HL-60 (cell line): ENCODE measurements at regions not wholly inside any gene's neighbourhood (a gene's known extent, or its start where the extent isn't known, plus 50 kb on each side); places are given as distances from the start of the nearest gene placed in this dataset.

Experiments
- DNase-seq, 2 experiments: peaks; one replicate each; pipeline ENCODE4 v3.0.0-alpha.2; 2010 to 2020; ENCODE audit warnings: low read depth in 1 of 2, low spot score in 1 of 2
- H3K27ac ChIP-seq: fragments of 250-450 bp; sonication (Bioruptor Pico); replicated peaks from 2 replicates; pipeline ENCODE4 v1.5.1; 2020; ENCODE audit warnings: mild to moderate bottlenecking, moderate library complexity
- H3K27me3 ChIP-seq: fragments of 250-450 bp; sonication (Bioruptor Pico); 2 replicates; pipeline ENCODE4 v1.5.1; 2021; ENCODE audit warnings: mild to moderate bottlenecking, moderate library complexity; ENCODE audit not compliant: insufficient read depth, poor library complexity, severe bottlenecking
- H3K4me3 ChIP-seq: replicated peaks from 2 replicates; pipeline ENCODE4 v1.5.1; 2011; ENCODE audit warnings: mild to moderate bottlenecking, control low read depth, low read length; ENCODE audit not compliant: insufficient read depth
- GABPA ChIP-seq: IDR thresholded peaks from 2 replicates; pipeline ENCODE4 v1.6.1; 2012; ENCODE audit warnings: low read depth
- POLR2AphosphoS5 ChIP-seq: IDR thresholded peaks from 2 replicates; pipeline ENCODE4 v1.6.1; 2012; ENCODE audit warnings: low read depth
- REST ChIP-seq: IDR thresholded peaks from 2 replicates; pipeline ENCODE4 v1.6.1; 2012; ENCODE audit warnings: low read depth; ENCODE audit not compliant: insufficient replicate concordance
- SPI1 ChIP-seq: IDR thresholded peaks from 2 replicates; pipeline ENCODE4 v1.6.1; 2012; ENCODE audit warnings: low read depth, mild to moderate bottlenecking, borderline replicate concordance
- TF ChIP-seq, protein P1 (sequence below): IDR thresholded peaks from one replicate; pipeline ENCODE4 v1.5.1; 2011; ENCODE audit warnings: low read length, control low read depth, inconsistent platforms; ENCODE audit not compliant: insufficient read depth

DNA sequence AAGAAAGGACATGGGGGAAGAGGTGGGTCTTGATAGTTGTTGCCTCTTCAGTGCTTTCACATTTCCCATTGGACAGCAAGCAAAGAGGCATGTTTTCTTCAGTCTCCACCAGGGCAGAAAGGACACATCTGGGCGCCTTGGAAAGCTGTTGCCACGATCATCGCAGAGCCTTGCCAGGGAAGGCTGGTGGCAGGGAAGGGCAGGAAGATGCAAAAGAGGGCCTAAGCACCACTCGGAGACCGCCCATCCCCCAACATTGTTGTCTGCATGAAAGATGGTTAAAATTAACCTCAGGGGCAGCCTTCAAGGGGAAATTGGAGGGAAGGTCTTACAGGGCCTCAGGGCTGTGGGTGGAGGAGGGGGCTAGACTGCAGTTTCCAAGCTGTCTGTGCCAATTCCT is 114.2 kb downstream of the SOX9 start:
- Histone ChIP-seq H3K27me3 (no peaks in the 10 kb centered on the region), H3K27ac (no peak overlapping the region), H3K4me3 (no peak overlapping the region)
- TF ChIP-seq POLR2AphosphoS5: no peak
- no peak for TF ChIP-seq SPI1
- no peak for TF ChIP-seq GABPA
- TF ChIP-seq REST: no peak
- TF ChIP-seq, protein P1, sequence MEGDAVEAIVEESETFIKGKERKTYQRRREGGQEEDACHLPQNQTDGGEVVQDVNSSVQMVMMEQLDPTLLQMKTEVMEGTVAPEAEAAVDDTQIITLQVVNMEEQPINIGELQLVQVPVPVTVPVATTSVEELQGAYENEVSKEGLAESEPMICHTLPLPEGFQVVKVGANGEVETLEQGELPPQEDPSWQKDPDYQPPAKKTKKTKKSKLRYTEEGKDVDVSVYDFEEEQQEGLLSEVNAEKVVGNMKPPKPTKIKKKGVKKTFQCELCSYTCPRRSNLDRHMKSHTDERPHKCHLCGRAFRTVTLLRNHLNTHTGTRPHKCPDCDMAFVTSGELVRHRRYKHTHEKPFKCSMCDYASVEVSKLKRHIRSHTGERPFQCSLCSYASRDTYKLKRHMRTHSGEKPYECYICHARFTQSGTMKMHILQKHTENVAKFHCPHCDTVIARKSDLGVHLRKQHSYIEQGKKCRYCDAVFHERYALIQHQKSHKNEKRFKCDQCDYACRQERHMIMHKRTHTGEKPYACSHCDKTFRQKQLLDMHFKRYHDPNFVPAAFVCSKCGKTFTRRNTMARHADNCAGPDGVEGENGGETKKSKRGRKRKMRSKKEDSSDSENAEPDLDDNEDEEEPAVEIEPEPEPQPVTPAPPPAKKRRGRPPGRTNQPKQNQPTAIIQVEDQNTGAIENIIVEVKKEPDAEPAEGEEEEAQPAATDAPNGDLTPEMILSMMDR: no peak
- DNase-seq: no peak

- H3K27me3 ChIP-seq: no peaks in the 10 kb centered on the region
- TF ChIP-seq GABPA (no peak), SPI1 (no peak), POLR2AphosphoS5 (no peak)
- H3K4me3 ChIP-seq: no peak overlapping the region
- DNase-seq: no peak
- H3K27ac ChIP-seq: no peak overlapping the region
These were observed 116.3 kb downstream of the SOX9 start for GRCh38 chr17:72236980-72237633.

DNA sequence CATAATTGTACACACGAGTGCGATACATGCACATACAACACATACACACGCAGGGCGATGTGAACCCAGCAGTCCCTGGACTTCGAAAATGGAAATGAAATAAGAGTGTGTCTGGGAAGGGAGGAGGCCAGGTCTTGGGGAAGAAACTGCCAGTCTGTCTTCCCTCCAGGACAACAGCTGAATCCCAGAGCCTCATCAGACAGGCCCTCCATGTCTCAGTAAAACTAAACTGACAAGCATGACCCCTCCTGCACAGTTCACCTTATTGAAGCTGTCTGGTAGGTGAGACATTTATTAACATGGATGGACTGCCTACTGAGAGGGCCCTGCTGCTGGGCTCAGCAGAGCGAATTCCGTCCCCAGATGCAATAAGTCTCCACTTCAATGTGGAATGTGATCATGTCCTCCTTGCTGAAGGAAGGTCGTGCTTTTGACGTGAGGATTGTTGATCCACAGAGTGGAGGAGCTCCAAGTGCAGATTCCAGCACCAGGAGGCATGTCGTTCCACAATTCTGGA is 117.4 kb downstream of the SOX9 start:
- TF ChIP-seq POLR2AphosphoS5: no peak
- TF ChIP-seq REST: no peak
- TF ChIP-seq GABPA: no peak
- TF ChIP-seq, protein P1: no peak
- TF ChIP-seq SPI1: no peak
- Histone ChIP-seq H3K27me3 (no peaks in the 10 kb centered on the region), H3K27ac (no peak overlapping the region), H3K4me3 (no peak overlapping the region)
- no peak for DNase-seq

DNA sequence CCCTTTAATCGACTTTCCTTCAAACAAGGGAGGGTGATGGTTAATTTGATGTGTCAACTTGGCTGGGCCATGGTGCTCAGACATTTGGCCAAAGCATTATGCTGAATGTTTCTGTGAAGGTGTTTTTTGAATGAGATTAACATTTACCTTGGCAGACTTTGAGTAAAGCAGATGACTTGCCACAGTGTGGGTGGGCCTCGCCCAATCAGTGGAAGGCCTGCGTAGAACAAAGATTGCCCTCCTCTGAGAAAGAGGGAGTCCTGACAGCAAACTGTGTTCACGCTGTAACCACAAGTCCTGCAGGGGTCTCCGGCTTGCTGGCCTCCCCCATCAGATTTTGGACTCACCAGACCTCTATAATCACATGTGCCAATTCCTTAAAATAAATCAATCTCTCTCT is 118.7 kb downstream of the SOX9 start:
- Histone ChIP-seq H3K27me3 (no peaks in the 10 kb centered on the region), H3K4me3 (no peak overlapping the region), H3K27ac (no peak overlapping the region)
- TF ChIP-seq GABPA (no peak), REST (no peak), POLR2AphosphoS5 (no peak), SPI1 (no peak)
- TF ChIP-seq, protein P1: no peak
- DNase-seq: no peak
